Large intestine (tissue), 3 donors: ENCODE measurements at regions not wholly inside any gene's neighbourhood (a gene's known extent, or its start where the extent isn't known, plus 50 kb on each side); places are given as distances from the start of the nearest gene placed in this dataset.
A peak's percentile ranks its signal among the peaks of the same experiment; 100 is the strongest.
"Not testable (repeated sequence)": the region's sequence is repeated elsewhere in the genome, so short reads cannot be mapped to it uniquely, and the experiment has no call there.

Source experiments
- DNase-seq, 2 donors: peaks; one replicate each; pipeline versions ENCODE4 v3.0.0 to v3.0.0-alpha.2; 2013
- H3K27ac ChIP-seq: one replicate; pipeline ENCODE4 v1.5.1; 2013; ENCODE audit warnings: low read length
- H3K27me3 ChIP-seq: 2 replicates; pipeline ENCODE4 v1.6.1; 2013; ENCODE audit warnings: low read length; ENCODE audit not compliant: control insufficient read depth, insufficient read depth
- H3K36me3 ChIP-seq: 2 replicates; pipeline ENCODE4 v1.6.1; 2013; ENCODE audit warnings: low read length; ENCODE audit not compliant: control insufficient read depth, insufficient read depth
- H3K4me1 ChIP-seq: one replicate; pipeline ENCODE4 v1.6.1; 2013; ENCODE audit warnings: low read length; ENCODE audit not compliant: control insufficient read depth, insufficient read depth
- H3K4me3 ChIP-seq: one replicate; pipeline ENCODE4 v1.5.1; 2013; ENCODE audit warnings: low read length
- H3K9me3 ChIP-seq: one replicate; pipeline ENCODE4 v1.6.1; 2013; ENCODE audit warnings: mild to moderate bottlenecking, low read depth, low read length, moderate library complexity; ENCODE audit not compliant: control insufficient read depth
- WGBS: methylation state at CpG from one replicate; pipeline ENCODE4 v1.1.5; 2013; ENCODE audit warnings: low lambda C conversion rate; ENCODE audit not compliant: insufficient coverage; 5-methylcytosine and 5-hydroxymethylcytosine counted together

DNA sequence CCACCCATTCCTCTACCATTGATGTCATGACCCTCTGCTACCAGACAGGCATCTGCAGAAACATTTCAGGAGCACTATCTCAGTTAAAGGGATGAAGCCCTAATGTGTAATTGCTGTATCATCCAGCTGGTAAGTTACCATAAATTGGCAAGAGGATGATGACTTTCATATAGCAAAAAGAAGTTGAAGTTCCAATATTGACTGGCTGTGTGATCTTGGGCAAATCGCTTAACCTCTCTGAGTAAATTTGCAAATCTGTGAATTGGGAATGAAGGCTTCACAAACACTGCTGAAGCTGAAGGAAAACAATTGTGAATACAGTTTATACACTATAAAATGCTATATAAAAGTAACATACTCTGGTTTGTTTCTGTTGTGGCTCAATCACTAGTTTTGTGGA is 89.5 kb upstream of the PHACTR1 start:
- no peak overlapping the region for H3K27ac ChIP-seq
- WGBS = 100% methylated on average over 1 of the region's 1 CpG
- no peak for DNase-seq
- no peaks in the 10 kb centered on the region for H3K36me3 ChIP-seq
- no peak overlapping the region for H3K4me3 ChIP-seq
- H3K9me3 ChIP-seq = no peaks in the 10 kb centered on the region
- no peaks in the 10 kb centered on the region for H3K4me1 ChIP-seq
- H3K27me3 ChIP-seq = no peaks in the 10 kb centered on the region

DNA sequence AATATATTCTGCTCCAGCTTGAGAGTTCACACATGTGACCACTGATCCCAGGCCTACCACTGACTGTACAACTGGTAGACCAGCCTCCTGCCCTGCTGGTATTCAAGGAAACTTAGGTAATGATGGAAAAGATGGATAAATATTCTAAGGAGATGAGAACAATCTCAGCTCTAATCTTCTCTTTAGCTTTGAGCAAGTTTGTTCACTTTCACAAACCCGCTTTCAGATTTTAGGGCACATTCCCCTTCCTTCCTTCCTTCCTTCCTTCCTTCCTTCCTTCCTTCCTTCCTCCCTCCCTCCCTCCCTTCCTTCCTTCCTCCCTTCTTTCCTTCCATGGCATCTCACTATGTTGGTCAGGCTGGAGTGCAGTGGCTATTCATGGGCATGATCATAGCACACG is 88.2 kb upstream of the PHACTR1 start:
- H3K4me3 ChIP-seq = no peak overlapping the region
- H3K9me3 ChIP-seq = no peaks in the 10 kb centered on the region
- H3K36me3 ChIP-seq = no peaks in the 10 kb centered on the region
- no peaks in the 10 kb centered on the region for H3K27me3 ChIP-seq
- no CpG with 5 or more reads among the region's 2 CpGs for WGBS
- no peak for DNase-seq
- no peaks in the 10 kb centered on the region for H3K4me1 ChIP-seq
- H3K27ac ChIP-seq = no peak overlapping the region

- H3K4me1 ChIP-seq, H3K27ac ChIP-seq, H3K9me3 ChIP-seq, H3K4me3 ChIP-seq, H3K36me3 ChIP-seq, DNase-seq, H3K27me3 ChIP-seq: not testable (repeated sequence)
- no CpG with 5 or more reads among the region's 1 CpG for WGBS
Measured at GRCh38 chr6:12633746-12634145, 82.8 kb upstream of the PHACTR1 start.

- Histone ChIP-seq H3K27me3 (peaks cover 3% of the 10 kb centered on the region), H3K36me3 (no peaks in the 10 kb centered on the region), H3K4me1 (no peaks in the 10 kb centered on the region), H3K9me3 (no peaks in the 10 kb centered on the region), H3K4me3 (no peak overlapping the region), H3K27ac (no peak overlapping the region)
- no peak for DNase-seq
- WGBS = 83% methylated on average over 1 of the region's 2 CpGs
Measured at GRCh38 chr6:12635375-12635774, 81.2 kb upstream of the PHACTR1 start.

GRCh38 chr6:12635813-12636212 is 80.8 kb upstream of the PHACTR1 start:
- Histone ChIP-seq H3K27me3 (peaks cover 3% of the 10 kb centered on the region), H3K27ac (no peak overlapping the region), H3K9me3 (no peaks in the 10 kb centered on the region), H3K4me3 (no peak overlapping the region), H3K36me3 (no peaks in the 10 kb centered on the region), H3K4me1 (no peaks in the 10 kb centered on the region)
- no peak for DNase-seq
- 100% methylated on average over 1 of the region's 3 CpGs for WGBS

GRCh38 chr6:12636336-12636735 is 80.2 kb upstream of the PHACTR1 start:
- no peak overlapping the region for H3K4me3 ChIP-seq
- no peaks in the 10 kb centered on the region for H3K9me3 ChIP-seq
- WGBS = 100% methylated on average over 1 of the region's 3 CpGs
- H3K4me1 ChIP-seq = no peaks in the 10 kb centered on the region
- no peaks in the 10 kb centered on the region for H3K36me3 ChIP-seq
- peaks cover 3% of the 10 kb centered on the region for H3K27me3 ChIP-seq
- no peak overlapping the region for H3K27ac ChIP-seq
- no peak for DNase-seq

DNA sequence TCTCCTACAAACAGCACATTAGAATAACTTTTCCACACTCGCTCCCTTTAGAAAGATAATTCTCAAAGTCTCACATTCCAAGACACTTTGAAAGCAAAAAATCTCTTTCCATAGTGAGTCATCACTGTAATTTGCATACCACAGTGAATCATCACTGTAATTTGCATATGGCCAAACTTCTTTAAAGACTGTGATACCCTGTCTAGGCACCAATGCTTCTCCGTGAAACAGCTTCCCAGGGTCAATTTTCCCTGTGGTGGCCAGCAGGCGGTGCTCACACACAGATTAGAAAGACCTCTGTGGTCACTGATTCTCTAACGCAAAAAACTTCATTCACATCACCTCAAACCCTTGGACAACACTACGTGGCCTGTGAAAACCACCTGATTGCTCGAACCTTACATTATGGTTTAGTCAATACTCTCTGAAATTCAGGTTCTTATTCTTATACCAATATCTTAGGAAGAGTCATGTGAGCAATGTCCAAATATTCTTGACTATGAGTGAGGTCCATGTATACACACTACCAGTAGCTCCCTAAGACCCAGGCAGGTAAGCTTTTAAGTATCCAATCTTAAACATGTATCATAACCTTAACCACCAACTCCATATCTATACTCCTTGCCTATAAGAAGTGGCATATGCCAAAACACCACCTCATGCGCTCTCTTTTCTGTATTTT is 78.5 kb upstream of the PHACTR1 start:
- Histone ChIP-seq H3K27ac (no peak overlapping the region), H3K4me1 (no peaks in the 10 kb centered on the region), H3K4me3 (no peak overlapping the region), H3K36me3 (no peaks in the 10 kb centered on the region), H3K9me3 (no peaks in the 10 kb centered on the region), H3K27me3 (peaks cover 3% of the 10 kb centered on the region)
- 100% methylated on average over 1 of the region's 7 CpGs for WGBS
- DNase-seq = peak; percentile 17 to 34

DNA sequence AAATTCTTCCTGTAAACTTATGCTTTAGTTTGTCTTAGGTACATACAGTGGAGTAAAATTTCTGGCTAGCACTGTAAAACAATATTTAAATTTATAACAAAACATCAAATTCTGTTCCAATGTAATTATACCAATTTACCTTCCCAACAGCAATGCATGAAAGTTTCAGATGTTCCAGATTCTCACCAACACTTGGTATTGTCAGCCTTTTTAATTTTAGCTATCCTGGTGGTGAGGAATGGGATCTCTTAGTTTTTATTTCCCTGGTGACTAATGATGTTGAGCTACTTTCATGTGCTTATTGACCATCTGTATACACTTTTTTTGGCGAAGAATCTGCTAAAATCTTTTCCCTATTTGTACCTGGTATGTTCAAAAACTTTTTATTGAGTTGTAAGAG is 76.1 kb upstream of the PHACTR1 start:
- DNase-seq = no peak
- no CpG with 5 or more reads among the region's 1 CpG for WGBS
- Histone ChIP-seq H3K4me1 (no peaks in the 10 kb centered on the region), H3K27me3 (peaks cover 3% of the 10 kb centered on the region), H3K9me3 (no peaks in the 10 kb centered on the region), H3K36me3 (no peaks in the 10 kb centered on the region), H3K27ac (no peak overlapping the region), H3K4me3 (no peak overlapping the region)

DNA sequence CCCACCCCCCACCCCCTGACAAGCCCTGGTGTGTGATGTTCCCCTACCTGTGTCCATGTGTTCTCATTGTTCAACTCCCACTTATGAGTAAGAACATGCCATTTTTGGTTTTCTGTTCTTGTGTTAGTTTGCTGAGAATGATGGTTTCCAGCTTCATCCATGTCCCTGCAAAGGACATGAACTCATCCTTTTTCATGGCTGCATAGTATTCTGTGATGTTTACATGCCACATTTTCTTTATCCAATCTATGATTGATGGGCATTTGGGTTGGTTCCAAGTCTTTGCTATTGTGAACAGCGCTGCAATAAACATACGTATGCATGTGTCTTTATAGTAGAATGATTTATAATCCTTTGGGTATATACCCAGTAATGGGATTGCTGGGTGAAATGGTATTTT is 74.8 kb upstream of the PHACTR1 start:
- not testable (repeated sequence) for H3K4me1 ChIP-seq, H3K36me3 ChIP-seq, H3K27ac ChIP-seq, DNase-seq, H3K27me3 ChIP-seq, H3K9me3 ChIP-seq, H3K4me3 ChIP-seq
- WGBS = no CpG with 5 or more reads among the region's 2 CpGs

DNA sequence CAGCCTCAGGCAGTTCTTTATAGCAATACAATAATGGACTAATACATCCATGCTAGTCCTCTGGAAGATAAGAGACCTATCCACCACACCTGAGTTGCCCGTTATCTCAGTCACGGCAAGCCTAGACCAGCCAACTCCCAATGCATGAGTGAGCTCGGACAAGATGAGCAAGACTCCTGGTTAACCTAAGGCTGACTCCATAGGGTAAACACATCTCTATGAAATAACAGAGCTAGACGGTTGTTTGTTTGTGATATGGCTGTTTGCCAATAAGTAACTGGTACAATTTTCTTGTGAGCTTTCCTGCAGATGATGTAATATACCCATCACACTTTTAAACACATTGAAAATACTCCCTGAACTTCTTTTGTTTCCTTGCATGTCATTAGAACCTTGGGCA is 70.6 kb upstream of the PHACTR1 start:
- no peak for DNase-seq
- Histone ChIP-seq H3K27ac (no peak overlapping the region), H3K4me3 (no peak overlapping the region), H3K4me1 (no peaks in the 10 kb centered on the region), H3K9me3 (no peaks in the 10 kb centered on the region), H3K27me3 (no peaks in the 10 kb centered on the region), H3K36me3 (no peaks in the 10 kb centered on the region)
- WGBS = 20% methylated on average over 1 of the region's 4 CpGs

GRCh38 chr6:12648171-12648570 is 68.4 kb upstream of the PHACTR1 start:
- Histone ChIP-seq H3K36me3 (no peaks in the 10 kb centered on the region), H3K27ac (no peak overlapping the region), H3K4me1 (no peaks in the 10 kb centered on the region), H3K27me3 (no peaks in the 10 kb centered on the region), H3K4me3 (no peak overlapping the region), H3K9me3 (no peaks in the 10 kb centered on the region)
- 94% methylated on average over 3 of the region's 4 CpGs for WGBS
- DNase-seq = no peak
